Skeletal muscle cell (primary cell): ENCODE measurements at regions not wholly inside any gene's neighbourhood (a gene's known extent, or its start where the extent isn't known, plus 50 kb on each side); places are given as distances from the start of the nearest gene placed in this dataset.
"Not testable (repeated sequence)": the region's sequence is repeated elsewhere in the genome, so short reads cannot be mapped to it uniquely, and the experiment has no call there.

Source experiments
- DNase-seq: peaks from one replicate; pipeline ENCODE4 v3.0.0-alpha.2; 2010; ENCODE audit warnings: low read depth
- H3K4me3 ChIP-seq: 2 replicates; pipeline ENCODE4 v1.5.1; 2011; ENCODE audit warnings: low read depth, mild to moderate bottlenecking, control low read depth, low read length, moderate library complexity

- DNase-seq, result no peak
- H3K4me3 ChIP-seq, result no peak overlapping the region
Measured at GRCh38 chr6:10081957-10082356, 332.9 kb downstream of the TFAP2A start.

GRCh38 chr6:10081075-10081474 is 333.8 kb downstream of the TFAP2A start:
- DNase-seq, result no peak
- no peak overlapping the region for H3K4me3 ChIP-seq

- no peak for DNase-seq
- H3K4me3 ChIP-seq, result no peak overlapping the region
Measured at GRCh38 chr6:10080561-10080960, 334.3 kb downstream of the TFAP2A start.

- no peak overlapping the region for H3K4me3 ChIP-seq
- DNase-seq, result no peak
Measured at GRCh38 chr6:10078581-10078980, 336.3 kb downstream of the TFAP2A start.

- DNase-seq, H3K4me3 ChIP-seq: not testable (repeated sequence)
Measured at GRCh38 chr6:10074726-10075125, 340.1 kb downstream of the TFAP2A start.

GRCh38 chr6:10073341-10073740 is 341.5 kb downstream of the TFAP2A start:
- DNase-seq, result no peak
- H3K4me3 ChIP-seq, result no peak overlapping the region

GRCh38 chr6:10071631-10072220 is 343.1 kb downstream of the TFAP2A start:
- DNase-seq, result no peak

GRCh38 chr6:10060004-10060403 is 354.9 kb downstream of the TFAP2A start:
- DNase-seq, result no peak
- H3K4me3 ChIP-seq, result no peak overlapping the region

More at GRCh38 chr6:10071631-10072220, 343.1 kb downstream of the TFAP2A start:
- no peak overlapping the region for H3K4me3 ChIP-seq

- no peak for DNase-seq
- H3K4me3 ChIP-seq, result no peak overlapping the region
Measured at GRCh38 chr6:10054672-10055071, 360.2 kb downstream of the TFAP2A start.

- no peak for DNase-seq
- H3K4me3 ChIP-seq, result no peak overlapping the region
Measured at GRCh38 chr6:10051283-10051682, 363.6 kb downstream of the TFAP2A start.

GRCh38 chr6:10048370-10049297 is 366.2 kb downstream of the TFAP2A start:
- no peak overlapping the region for H3K4me3 ChIP-seq
- no peak for DNase-seq

GRCh38 chr6:10042280-10042679 is 372.6 kb downstream of the TFAP2A start:
- DNase-seq, result no peak
- no peak overlapping the region for H3K4me3 ChIP-seq

GRCh38 chr6:10033223-10033829 is 381.5 kb downstream of the TFAP2A start:
- DNase-seq, result no peak
- H3K4me3 ChIP-seq, result no peak overlapping the region

- no peak for DNase-seq
- H3K4me3 ChIP-seq, result no peak overlapping the region
Measured at GRCh38 chr6:10031617-10032016, 383.3 kb downstream of the TFAP2A start.

- no peak for DNase-seq
- no peak overlapping the region for H3K4me3 ChIP-seq
Measured at GRCh38 chr6:10030942-10031537, 383.8 kb downstream of the TFAP2A start.

GRCh38 chr6:10028222-10028621 is 386.7 kb downstream of the TFAP2A start:
- no peak for DNase-seq

GRCh38 chr6:10019851-10020250 is 395.0 kb downstream of the TFAP2A start:
- H3K4me3 ChIP-seq, result no peak overlapping the region
- no peak for DNase-seq

More at GRCh38 chr6:10028222-10028621, 386.7 kb downstream of the TFAP2A start:
- H3K4me3 ChIP-seq, result no peak overlapping the region

- DNase-seq, result no peak
- no peak overlapping the region for H3K4me3 ChIP-seq
Measured at GRCh38 chr6:10014557-10014956, 400.3 kb downstream of the TFAP2A start.

- no peak overlapping the region for H3K4me3 ChIP-seq
- DNase-seq, result no peak
Measured at GRCh38 chr6:10000551-10000950, 414.3 kb downstream of the TFAP2A start.

GRCh38 chr6:9999796-10000195 is 415.1 kb downstream of the TFAP2A start:
- no peak for DNase-seq
- H3K4me3 ChIP-seq, result no peak overlapping the region
